Dedifferentiated amniotic fluid mesenchymal stem cell (primary cell): ENCODE measurements at regions not wholly inside any gene's neighbourhood (a gene's known extent, or its start where the extent isn't known, plus 50 kb on each side); places are given as distances from the start of the nearest gene placed in this dataset.

Experiments used
- DNase-seq: peaks from one replicate; pipeline ENCODE4 v3.0.0-alpha.2; 2016; ENCODE audit errors: extremely low spot score

DNA sequence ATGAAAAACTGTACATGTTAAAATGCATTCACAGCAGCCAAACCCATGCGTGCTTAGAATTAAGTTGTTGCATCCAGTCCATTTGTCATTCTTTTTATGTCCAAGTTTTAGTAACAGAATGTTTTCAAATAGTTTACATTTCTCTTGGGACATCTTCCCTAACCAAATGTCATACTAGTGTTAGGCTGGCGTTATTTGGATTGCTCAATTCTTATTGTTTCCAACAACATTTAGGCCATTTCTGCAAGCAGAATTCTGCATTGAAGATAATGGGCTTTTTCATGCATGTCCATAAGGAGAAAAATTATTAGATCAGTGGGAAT is 203.0 kb downstream of the HIBADH start:
- DNase-seq: no peak

- DNase-seq: no peak
Measured at GRCh38 chr7:27462575-27463270, 200.0 kb downstream of the HIBADH start.

DNA sequence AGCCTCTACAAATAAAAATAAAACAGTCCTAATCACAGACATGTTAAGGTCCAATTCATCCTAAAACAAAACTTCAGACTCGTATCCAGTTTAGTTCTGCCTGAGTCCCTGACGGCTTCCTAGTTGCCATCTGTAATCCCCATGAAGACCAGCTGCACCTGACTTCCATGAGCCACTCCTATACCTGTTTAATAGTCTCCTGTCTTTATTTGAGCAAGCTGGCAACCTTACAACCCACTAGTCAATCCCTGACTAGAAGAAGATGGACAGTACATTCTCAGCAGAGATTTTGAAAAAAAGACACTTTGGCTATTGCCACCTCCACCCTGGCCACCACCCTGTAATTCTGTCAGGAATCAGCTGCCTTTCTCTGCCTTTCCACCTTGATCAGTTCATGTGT is 197.7 kb downstream of the HIBADH start:
- DNase-seq: no peak

DNA sequence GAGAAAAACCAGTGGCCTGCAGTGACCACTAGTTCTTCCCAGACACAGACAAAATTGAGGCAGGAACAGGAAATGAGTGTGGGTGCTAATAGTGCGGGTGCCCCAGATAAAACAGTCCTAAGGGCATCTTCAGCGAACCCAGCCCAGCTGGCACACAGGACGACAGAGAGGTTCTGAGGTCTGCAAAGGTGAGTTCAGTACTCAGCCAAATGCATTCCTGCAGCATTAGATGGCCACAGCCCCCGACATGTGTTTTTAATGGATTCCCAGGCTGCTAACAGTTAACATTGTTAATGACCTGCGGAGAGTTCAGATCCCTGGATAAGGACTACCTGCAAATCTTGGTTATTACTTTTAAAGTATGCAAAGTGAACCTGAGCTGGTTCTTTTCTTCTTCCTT is 196.0 kb downstream of the HIBADH start:
- DNase-seq: no peak

- no peak for DNase-seq
Measured at GRCh38 chr7:27472043-27472442, 190.6 kb downstream of the HIBADH start.
